A549 (cell line): ENCODE measurements at regions not wholly inside any gene's neighbourhood (a gene's known extent, or its start where the extent isn't known, plus 50 kb on each side); places are given as distances from the start of the nearest gene placed in this dataset.

ENCODE experiments used
- ATAC-seq, 2 experiments: fragments of 200-7000 bp in 1 of 2; fragments of >200 bp in 1 of 2; cut with Nextera tagmentation in 1 of 2; cut with Tn5 transposase in 1 of 2; 3 replicates each; pipeline versions ENCODE4 v1.8.0 to v1.9.1; 2018 to 2020; ENCODE audit warnings: mild to moderate bottlenecking in 1 of 2, moderate library complexity in 1 of 2
- CTCF ChIA-PET: fragments of 300-600 bp; sonication (Branson Sonifier 250); formaldehyde crosslinking; extraction: SDS; loops from one replicate; lab custom pipeline; 2021; ENCODE audit warnings: antibody characterized with exemption, inconsistent platforms; lab: Yijun Ruan, JAX
- POLR2A ChIA-PET: fragments of 350-600 bp; formaldehyde crosslinking; extraction: SDS; loops from one replicate; lab custom pipeline; 2021; ENCODE audit warnings: antibody characterized with exemption, inconsistent platforms; lab: Yijun Ruan, JAX
- DNase-seq, 2 experiments: peaks; one replicate each; pipeline versions ENCODE4 v3.0.0 to v3.0.0-alpha.2; 2011 to 2016; ENCODE audit warnings: low read depth in 1 of 2, low spot score in 1 of 2
- FAIRE-seq: peaks from 2 replicates; lab custom pipeline; 2011; peaks lifted over from hg19 to GRCh38; lab: Jason Lieb, UNC
- H3K27ac ChIP-seq, 2 experiments: fragments of >200 bp; sonication (Bioruptor Twin); formaldehyde crosslinking; 3 replicates each; pipeline ENCODE4 v1.5.1; 2016 to 2017
- H3K4me1 ChIP-seq: fragments of >200 bp; sonication (Bioruptor Twin); formaldehyde crosslinking; 3 replicates; pipeline ENCODE4 v1.6.1; 2016
- H3K4me2 ChIP-seq: fragments of >200 bp; sonication (Bioruptor Twin); formaldehyde crosslinking; 3 replicates; pipeline ENCODE4 v1.6.1; 2016
- H3K4me3 ChIP-seq: fragments of >200 bp; sonication (Bioruptor Twin); formaldehyde crosslinking; 3 replicates; pipeline ENCODE4 v1.5.1; 2016
- H3K9me3 ChIP-seq: fragments of >200 bp; sonication (Bioruptor Twin); formaldehyde crosslinking; 3 replicates; pipeline ENCODE4 v1.6.1; 2016
- CBX2 ChIP-seq: fragments of 200-600 bp; sonication (generic); IDR thresholded peaks from 2 replicates; pipeline ENCODE4 v1.6.1; 2016; ENCODE audit warnings: low read depth, mild to moderate bottlenecking, borderline replicate concordance
- CHD2 ChIP-seq: fragments of 150-350 bp; IDR thresholded peaks from 2 replicates; pipeline ENCODE4 v1.6.1; 2014; ENCODE audit warnings: low read length; ENCODE audit not compliant: partially characterized antibody
- HDAC2 ChIP-seq: fragments of 200-600 bp; sonication (generic); IDR thresholded peaks from 2 replicates; pipeline ENCODE4 v1.6.1; 2016
- HMGXB4 ChIP-seq: fragments of 250-450 bp; sonication (Bioruptor Pico); IDR thresholded peaks from 2 replicates; pipeline ENCODE4 v1.5.0; 2021; ENCODE audit warnings: mild to moderate bottlenecking, moderate library complexity, borderline replicate concordance
- HOXB13 ChIP-seq: fragments of 250-450 bp; sonication (Bioruptor Pico); IDR thresholded peaks from 2 replicates; pipeline ENCODE4 v1.5.0; 2020; ENCODE audit warnings: low read depth, mild to moderate bottlenecking, moderate library complexity
- HOXB5 ChIP-seq: fragments of 250-450 bp; sonication (Bioruptor Pico); IDR thresholded peaks from 2 replicates; pipeline ENCODE4 v1.5.0; 2020; ENCODE audit warnings: mild to moderate bottlenecking, moderate library complexity
- JUN ChIP-seq, 2 experiments: fragments of >200 bp; sonication (Bioruptor Twin); formaldehyde crosslinking; IDR thresholded peaks; 2 replicates in 1 of 2; 3 replicates in 1 of 2; pipeline ENCODE4 v1.6.1; 2016 to 2017
- JUNB ChIP-seq: fragments of >200 bp; sonication (Bioruptor Twin); formaldehyde crosslinking; IDR thresholded peaks from 2 replicates; pipeline ENCODE4 v1.6.1; 2016
- KDM1A ChIP-seq: fragments of 200-600 bp; sonication (generic); IDR thresholded peaks from 2 replicates; pipeline ENCODE4 v1.6.1; 2016; ENCODE audit warnings: low read depth, mild to moderate bottlenecking
- MAFK ChIP-seq: fragments of 450-650 bp; IDR thresholded peaks from 2 replicates; pipeline ENCODE4 v1.6.1; 2014; ENCODE audit not compliant: partially characterized antibody
- MYC ChIP-seq: IDR thresholded peaks from 2 replicates; pipeline ENCODE4 v1.6.1; 2012; ENCODE audit warnings: mild to moderate bottlenecking, inconsistent platforms, low read length, improper control_type of control experiment, borderline replicate concordance
- NR3C1 ChIP-seq: fragments of >200 bp; sonication (Bioruptor Twin); formaldehyde crosslinking; IDR thresholded peaks from 3 replicates; pipeline ENCODE4 v1.6.1; 2017
- POLR2A ChIP-seq: IDR thresholded peaks from 2 replicates; pipeline ENCODE4 v1.6.1; 2012; ENCODE audit warnings: mild to moderate bottlenecking, low read length
- POLR2AphosphoS2 ChIP-seq: conservative IDR thresholded peaks from 2 replicates; pipeline ENCODE4 v1.6.1; 2012; ENCODE audit warnings: low read length, improper control_type of control experiment, inconsistent platforms
- RARB ChIP-seq: fragments of 250-450 bp; sonication (Bioruptor Pico); IDR thresholded peaks from 2 replicates; pipeline ENCODE4 v1.8.0; 2021; ENCODE audit warnings: mild to moderate bottlenecking, moderate library complexity
- WGBS: methylation state at CpG from one replicate; pipeline ENCODE4 v1.1.6; 2017; ENCODE audit errors: missing lambda C conversion rate; 5-methylcytosine and 5-hydroxymethylcytosine counted together
- TF ChIP-seq, protein P1 (sequence below): fragments of 150-350 bp; IDR thresholded peaks from 2 replicates; pipeline ENCODE4 v1.6.1; 2014; ENCODE audit warnings: low read depth, mild to moderate bottlenecking, low read length
- TF ChIP-seq, protein P2 (sequence below): fragments of 250-450 bp; sonication (Bioruptor Pico); IDR thresholded peaks from 2 replicates; pipeline ENCODE4 v1.5.0; 2020; ENCODE audit warnings: low read depth, mild to moderate bottlenecking, moderate library complexity

DNA sequence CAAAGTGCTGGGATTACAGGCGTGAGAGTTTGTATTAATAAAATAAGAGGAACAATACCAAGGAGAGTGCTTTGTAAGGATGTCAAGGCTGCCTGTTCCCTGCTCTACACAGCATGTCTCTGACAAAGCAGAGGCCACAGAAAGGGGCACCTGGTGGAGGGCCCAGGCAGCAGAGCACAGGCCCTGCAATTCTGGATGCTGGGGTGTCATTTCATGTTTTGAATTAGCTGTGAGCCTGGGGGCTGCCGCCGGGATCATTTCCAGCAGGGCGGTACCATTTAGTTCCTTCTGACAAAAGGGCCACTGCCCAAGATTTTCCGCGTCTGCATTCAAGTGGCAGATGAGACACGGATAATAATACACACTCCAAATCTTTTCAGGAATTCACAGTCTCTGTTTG, 396.9 kb downstream of the GADD45G start:
- WGBS, result 94% methylated on average over 7 of the region's 7 CpGs
- ATAC-seq, result no peak
- Histone ChIP-seq H3K4me2 (no peak overlapping the region), H3K9me3 (no peaks in the 10 kb centered on the region), H3K27ac (no peak overlapping the region), H3K4me3 (no peak overlapping the region), H3K4me1 (peaks cover 26% of the 10 kb centered on the region)
- FAIRE-seq, result no peak
- ChIA-PET CTCF (no interaction called here), POLR2A (interaction anchor here (0.7 kb wide), 1 partner anchor 60 kb away, joined by 6 read pairs; no protein-coding TSS in a partner anchor)
- DNase-seq, result no peak
- TF ChIP-seq JUN (IDR thresholded peaks at IDR 0.05), result no peak
- TF ChIP-seq, protein P1, sequence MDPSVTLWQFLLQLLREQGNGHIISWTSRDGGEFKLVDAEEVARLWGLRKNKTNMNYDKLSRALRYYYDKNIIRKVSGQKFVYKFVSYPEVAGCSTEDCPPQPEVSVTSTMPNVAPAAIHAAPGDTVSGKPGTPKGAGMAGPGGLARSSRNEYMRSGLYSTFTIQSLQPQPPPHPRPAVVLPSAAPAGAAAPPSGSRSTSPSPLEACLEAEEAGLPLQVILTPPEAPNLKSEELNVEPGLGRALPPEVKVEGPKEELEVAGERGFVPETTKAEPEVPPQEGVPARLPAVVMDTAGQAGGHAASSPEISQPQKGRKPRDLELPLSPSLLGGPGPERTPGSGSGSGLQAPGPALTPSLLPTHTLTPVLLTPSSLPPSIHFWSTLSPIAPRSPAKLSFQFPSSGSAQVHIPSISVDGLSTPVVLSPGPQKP, result no peak
- no peak for TF ChIP-seq MYC
- no peak for TF ChIP-seq CHD2
- TF ChIP-seq POLR2A, result no peak
- TF ChIP-seq POLR2AphosphoS2, result no peak
- TF ChIP-seq KDM1A, result no peak
- TF ChIP-seq RARB (CRISPR knock-in tag), result no peak
- no peak for TF ChIP-seq HMGXB4 (CRISPR knock-in tag)

- Histone ChIP-seq H3K4me1 (peaks cover 22% of the 10 kb centered on the region), H3K4me2 (no peak overlapping the region), H3K4me3 (no peak overlapping the region), H3K27ac (no peak overlapping the region)
- no peak for DNase-seq
- ChIA-PET POLR2A (no interaction called here), CTCF (interaction anchor here (0.7 kb wide), 1 partner anchor 428 kb away, joined by 4 read pairs; no protein-coding TSS in a partner anchor)
- 63% methylated on average over 9 of the region's 9 CpGs for WGBS
- ATAC-seq, result no peak
- FAIRE-seq, result no peak
- TF ChIP-seq HOXB5 (CRISPR knock-in tag) (no peak), JUNB (no peak), HOXB13 (CRISPR knock-in tag) (no peak), KDM1A (no peak), HDAC2 (no peak), CBX2 (no peak), NR3C1 (no peak), HMGXB4 (CRISPR knock-in tag) (no peak), MAFK (no peak)
- TF ChIP-seq, protein P1, result no peak
- TF ChIP-seq, protein P2, sequence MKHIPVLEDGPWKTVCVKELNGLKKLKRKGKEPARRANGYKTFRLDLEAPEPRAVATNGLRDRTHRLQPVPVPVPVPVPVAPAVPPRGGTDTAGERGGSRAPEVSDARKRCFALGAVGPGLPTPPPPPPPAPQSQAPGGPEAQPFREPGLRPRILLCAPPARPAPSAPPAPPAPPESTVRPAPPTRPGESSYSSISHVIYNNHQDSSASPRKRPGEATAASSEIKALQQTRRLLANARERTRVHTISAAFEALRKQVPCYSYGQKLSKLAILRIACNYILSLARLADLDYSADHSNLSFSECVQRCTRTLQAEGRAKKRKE (CRISPR knock-in tag), result no peak
- TF ChIP-seq, all 56 proteins: peak for 0
- H3K9me3 ChIP-seq, result no peaks in the 10 kb centered on the region
Measured at GRCh38 chr9:90002397-90003271, 397.8 kb downstream of the GADD45G start.
